KOPT-K1 (cell line): ENCODE measurements at regions not wholly inside any gene's neighbourhood (a gene's known extent, or its start where the extent isn't known, plus 50 kb on each side); places are given as distances from the start of the nearest gene placed in this dataset.

Experiments used
- H3K27ac ChIP-seq: fragments of 200-600 bp; sonication (generic); 2 replicates; pipeline ENCODE4 v1.5.1; 2016; ENCODE audit warnings: antibody characterized with exemption, mild to moderate bottlenecking, low read depth, low read length; ENCODE audit not compliant: poor library complexity, severe bottlenecking
- H3K36me3 ChIP-seq: fragments of 200-600 bp; sonication (generic); 2 replicates; pipeline ENCODE4 v1.5.1; 2017; ENCODE audit warnings: antibody characterized with exemption, mild to moderate bottlenecking, low read length, moderate library complexity; ENCODE audit not compliant: insufficient read depth
- H3K9me3 ChIP-seq: fragments of 200-600 bp; sonication (generic); 2 replicates; pipeline ENCODE4 v1.5.1; 2017; ENCODE audit warnings: antibody characterized with exemption, low read length, mild to moderate bottlenecking; ENCODE audit not compliant: insufficient read depth, poor library complexity, severe bottlenecking

- no peaks in the 10 kb centered on the region for H3K36me3 ChIP-seq
- no peaks in the 10 kb centered on the region for H3K9me3 ChIP-seq
- no peak overlapping the region for H3K27ac ChIP-seq
Observed at GRCh38 chr10:89867964-89868363, 166.6 kb downstream of the KIF20B start.

- H3K36me3 ChIP-seq: no peaks in the 10 kb centered on the region
- H3K9me3 ChIP-seq: no peaks in the 10 kb centered on the region
- H3K27ac ChIP-seq: no peak overlapping the region
Observed at GRCh38 chr10:89869180-89869579, 167.8 kb downstream of the KIF20B start.

GRCh38 chr10:89869592-89870156 lies 168.3 kb downstream of the KIF20B start:
- no peaks in the 10 kb centered on the region for H3K36me3 ChIP-seq
- H3K9me3 ChIP-seq: no peaks in the 10 kb centered on the region
- no peak overlapping the region for H3K27ac ChIP-seq

DNA sequence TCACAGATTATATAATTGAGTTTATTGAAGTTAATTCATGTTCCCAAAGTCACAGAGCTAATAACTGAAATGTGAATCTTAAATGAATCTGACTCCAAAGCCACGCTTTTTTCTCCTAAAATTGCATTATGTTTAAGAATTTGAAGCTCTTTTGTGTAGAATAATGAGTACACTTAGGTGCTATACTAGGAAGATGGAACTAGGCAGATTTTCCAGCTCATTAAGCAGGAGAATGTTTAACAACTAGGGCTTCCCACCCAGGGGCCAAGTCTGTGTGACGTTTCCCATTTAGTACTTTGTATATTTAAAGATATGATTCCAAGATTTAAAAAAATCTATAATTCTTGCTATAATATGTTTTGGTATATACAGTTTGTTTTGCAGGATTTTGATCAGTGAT lies 169.5 kb downstream of the KIF20B start:
- H3K36me3 ChIP-seq: no peaks in the 10 kb centered on the region
- no peak overlapping the region for H3K27ac ChIP-seq
- peaks cover 5% of the 10 kb centered on the region for H3K9me3 ChIP-seq

GRCh38 chr10:89873055-89873454 lies 171.7 kb downstream of the KIF20B start:
- peaks cover 5% of the 10 kb centered on the region for H3K9me3 ChIP-seq
- no peaks in the 10 kb centered on the region for H3K36me3 ChIP-seq
- H3K27ac ChIP-seq: no peak overlapping the region

GRCh38 chr10:89875557-89875956 lies 174.2 kb downstream of the KIF20B start:
- Histone ChIP-seq H3K36me3 (no peaks in the 10 kb centered on the region), H3K27ac (no peak overlapping the region), H3K9me3 (peaks cover 5% of the 10 kb centered on the region)

DNA sequence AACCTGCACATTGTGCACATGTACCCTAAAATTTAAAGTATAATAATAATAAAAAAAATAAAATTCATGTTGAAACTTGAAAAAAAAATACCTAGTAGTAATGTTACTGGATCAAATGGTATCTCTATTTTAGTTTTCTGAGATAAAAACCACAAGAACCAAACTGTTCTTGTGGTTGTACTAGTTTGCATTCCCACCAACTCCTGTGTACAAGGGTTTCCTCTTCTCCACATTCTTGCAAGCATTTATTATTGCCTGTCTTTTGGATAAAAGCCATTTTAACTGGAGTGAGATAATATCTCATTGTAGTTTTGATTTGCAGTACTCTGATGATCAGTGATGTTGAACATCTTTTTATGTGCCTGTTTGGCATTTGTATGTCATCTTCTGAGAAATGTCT lies 177.7 kb downstream of the KIF20B start:
- no peaks in the 10 kb centered on the region for H3K36me3 ChIP-seq
- no peak overlapping the region for H3K27ac ChIP-seq

GRCh38 chr10:89887406-89887805 lies 186.0 kb downstream of the KIF20B start:
- no peaks in the 10 kb centered on the region for H3K36me3 ChIP-seq
- no peaks in the 10 kb centered on the region for H3K9me3 ChIP-seq
- no peak overlapping the region for H3K27ac ChIP-seq

More for the DNA sequence above, 177.7 kb downstream of the KIF20B start:
- peaks cover 5% of the 10 kb centered on the region for H3K9me3 ChIP-seq

GRCh38 chr10:89887830-89888229 lies 186.4 kb downstream of the KIF20B start:
- Histone ChIP-seq H3K36me3 (no peaks in the 10 kb centered on the region), H3K27ac (no peak overlapping the region), H3K9me3 (no peaks in the 10 kb centered on the region)

- H3K36me3 ChIP-seq: no peaks in the 10 kb centered on the region
- no peak overlapping the region for H3K27ac ChIP-seq
- H3K9me3 ChIP-seq: no peaks in the 10 kb centered on the region
Observed at GRCh38 chr10:89888321-89889070, 187.1 kb downstream of the KIF20B start.

DNA sequence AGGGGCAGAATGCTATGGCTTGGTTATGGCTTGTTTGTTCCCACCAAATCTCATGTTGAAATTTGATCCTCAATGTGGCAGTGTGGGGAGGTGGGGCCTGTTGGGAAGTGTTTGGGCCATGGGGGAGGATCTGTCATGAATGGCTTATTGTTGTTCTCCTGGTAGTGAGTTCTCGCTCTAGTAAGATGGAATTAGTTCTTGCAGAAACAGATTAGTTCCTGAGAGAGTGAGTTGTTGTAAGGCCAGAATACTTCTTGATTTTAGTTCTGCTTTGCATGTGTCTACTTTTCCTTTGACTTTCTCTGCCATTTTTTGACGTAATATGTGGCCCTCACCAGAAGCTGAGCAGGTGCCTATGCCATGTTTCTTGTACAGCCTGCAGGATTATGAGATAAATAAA lies 188.2 kb downstream of the KIF20B start:
- Histone ChIP-seq H3K36me3 (no peaks in the 10 kb centered on the region), H3K9me3 (no peaks in the 10 kb centered on the region), H3K27ac (no peak overlapping the region)

GRCh38 chr10:89891006-89891535 lies 189.7 kb downstream of the KIF20B start:
- H3K27ac ChIP-seq: no peak overlapping the region
- H3K9me3 ChIP-seq: no peaks in the 10 kb centered on the region
- H3K36me3 ChIP-seq: no peaks in the 10 kb centered on the region

GRCh38 chr10:89894051-89894450 lies 192.7 kb downstream of the KIF20B start:
- no peaks in the 10 kb centered on the region for H3K9me3 ChIP-seq
- H3K27ac ChIP-seq: no peak overlapping the region
- no peaks in the 10 kb centered on the region for H3K36me3 ChIP-seq

DNA sequence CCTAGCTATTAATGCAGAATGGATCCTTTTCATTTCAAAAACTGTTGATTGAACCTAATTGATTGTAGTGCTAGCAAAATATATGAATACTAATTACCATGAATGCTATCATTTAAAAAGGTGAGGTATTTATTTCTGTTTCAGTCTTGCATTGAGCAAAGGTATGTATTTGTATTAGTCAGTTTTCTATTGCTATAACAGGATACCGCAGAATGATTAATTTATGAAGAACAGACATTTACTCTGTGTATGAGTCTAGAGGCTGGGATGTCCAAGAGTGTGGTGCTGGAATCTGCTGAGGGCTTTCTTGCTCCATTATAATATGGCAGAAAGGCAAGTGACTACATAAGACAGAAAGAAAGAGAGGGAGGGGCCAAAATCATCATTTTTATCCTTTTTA lies 199.2 kb downstream of the KIF20B start:
- H3K9me3 ChIP-seq: no peaks in the 10 kb centered on the region
- no peaks in the 10 kb centered on the region for H3K36me3 ChIP-seq
- H3K27ac ChIP-seq: no peak overlapping the region

GRCh38 chr10:89901895-89902294 lies 200.5 kb downstream of the KIF20B start:
- Histone ChIP-seq H3K27ac (no peak overlapping the region), H3K36me3 (no peaks in the 10 kb centered on the region), H3K9me3 (no peaks in the 10 kb centered on the region)

GRCh38 chr10:89904755-89905154 lies 203.4 kb downstream of the KIF20B start:
- Histone ChIP-seq H3K27ac (no peak overlapping the region), H3K9me3 (no peaks in the 10 kb centered on the region), H3K36me3 (no peaks in the 10 kb centered on the region)
